Keratinocyte (primary cell): ENCODE measurements at regions not wholly inside any gene's neighbourhood (a gene's known extent, or its start where the extent isn't known, plus 50 kb on each side); places are given as distances from the start of the nearest gene placed in this dataset.

Experiments used
- CTCF ChIP-seq, 3 experiments: IDR thresholded peaks in 1 of 3; conservative IDR thresholded peaks in 1 of 3; optimal IDR thresholded peaks in 1 of 3; 2 replicates in 2 of 3; 3 replicates in 1 of 3; pipeline versions ENCODE3 to v1.5.1; 2011; ENCODE audit warnings: low read length in 3 of 3, mild to moderate bottlenecking in 3 of 3, moderate library complexity in 2 of 3, control low read depth in 1 of 3, inconsistent platforms in 1 of 3; ENCODE audit not compliant: insufficient read depth in 2 of 3; ENCODE audit errors: extremely low read depth in 1 of 3
- EZH2 ChIP-seq: IDR thresholded peaks from one replicate; pipeline ENCODE4 v1.6.1; 2012; ENCODE audit warnings: inconsistent platforms, mild to moderate bottlenecking, low read length, moderate library complexity

- TF ChIP-seq CTCF (optimal IDR thresholded peaks at IDR 0.05 in 1 of 3, IDR thresholded peaks at IDR 0.05 in 1 of 3, conservative IDR thresholded peaks at IDR 0.05 in 1 of 3; ENCODE audit: extremely low read depth in 1 of 3, insufficient read depth in 2 of 3, low read length in 3 of 3) (no peak), EZH2 (no peak)
These were observed 446.1 kb upstream of the FAM98A start for GRCh38 chr2:34045101-34045655.
